HG03135 (cell line): ENCODE measurements at regions not wholly inside any gene's neighbourhood (a gene's known extent, or its start where the extent isn't known, plus 50 kb on each side); places are given as distances from the start of the nearest gene placed in this dataset.
"Not testable (repeated sequence)": the region's sequence is repeated elsewhere in the genome, so short reads cannot be mapped to it uniquely, and the experiment has no call there.

Experiments
- ATAC-seq: cut with Tn5 transposase; IDR thresholded peaks from one replicate; pipeline ENCODE4 v1.9.1; 2021; ENCODE audit warnings: mild to moderate bottlenecking, moderate library complexity; ENCODE audit not compliant: unreplicated experiment

DNA sequence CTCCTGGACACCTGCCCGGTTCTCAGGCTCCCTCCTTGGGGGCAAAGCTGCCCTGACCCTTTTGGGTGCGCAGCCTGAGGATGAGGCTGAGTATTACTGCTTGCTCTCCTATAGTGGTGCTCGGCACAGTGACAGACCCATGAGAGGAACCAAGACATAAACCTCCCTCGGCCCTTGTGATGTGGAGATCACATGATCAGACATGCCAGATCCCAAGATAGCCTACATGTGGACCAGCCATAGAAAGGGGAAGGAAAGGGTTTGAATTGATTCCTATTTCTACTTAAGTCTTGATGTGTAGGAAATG is 125.3 kb downstream of the VPREB1 start:
- no peak for ATAC-seq

- ATAC-seq, result no peak
Observed at GRCh38 chr22:22371031-22371541, 126.5 kb downstream of the VPREB1 start.

DNA sequence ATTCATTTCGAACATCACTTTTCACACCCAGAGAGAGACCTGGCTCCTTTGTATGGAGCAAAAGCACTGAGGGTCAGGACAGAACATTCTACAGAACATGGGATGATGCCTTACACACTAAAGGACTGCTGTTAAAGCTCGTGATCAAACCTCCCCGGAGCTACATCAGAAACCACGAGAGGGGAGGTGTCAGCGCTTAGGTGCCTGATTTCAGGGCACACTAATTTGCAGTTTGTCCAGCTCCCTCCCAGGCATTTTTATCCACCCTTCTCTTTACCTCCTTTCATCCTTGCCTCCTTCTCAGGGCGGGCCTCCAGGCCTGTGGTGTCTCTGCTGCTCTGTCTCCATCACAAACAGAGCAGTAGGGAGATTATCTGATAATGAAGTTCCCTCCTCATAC is 127.5 kb downstream of the VPREB1 start:
- ATAC-seq, result no peak

- no peak for ATAC-seq
Observed at GRCh38 chr22:22374163-22374562, 129.6 kb downstream of the VPREB1 start.

- ATAC-seq, result no peak
Observed at GRCh38 chr22:22374579-22374978, 130.0 kb downstream of the VPREB1 start.

DNA sequence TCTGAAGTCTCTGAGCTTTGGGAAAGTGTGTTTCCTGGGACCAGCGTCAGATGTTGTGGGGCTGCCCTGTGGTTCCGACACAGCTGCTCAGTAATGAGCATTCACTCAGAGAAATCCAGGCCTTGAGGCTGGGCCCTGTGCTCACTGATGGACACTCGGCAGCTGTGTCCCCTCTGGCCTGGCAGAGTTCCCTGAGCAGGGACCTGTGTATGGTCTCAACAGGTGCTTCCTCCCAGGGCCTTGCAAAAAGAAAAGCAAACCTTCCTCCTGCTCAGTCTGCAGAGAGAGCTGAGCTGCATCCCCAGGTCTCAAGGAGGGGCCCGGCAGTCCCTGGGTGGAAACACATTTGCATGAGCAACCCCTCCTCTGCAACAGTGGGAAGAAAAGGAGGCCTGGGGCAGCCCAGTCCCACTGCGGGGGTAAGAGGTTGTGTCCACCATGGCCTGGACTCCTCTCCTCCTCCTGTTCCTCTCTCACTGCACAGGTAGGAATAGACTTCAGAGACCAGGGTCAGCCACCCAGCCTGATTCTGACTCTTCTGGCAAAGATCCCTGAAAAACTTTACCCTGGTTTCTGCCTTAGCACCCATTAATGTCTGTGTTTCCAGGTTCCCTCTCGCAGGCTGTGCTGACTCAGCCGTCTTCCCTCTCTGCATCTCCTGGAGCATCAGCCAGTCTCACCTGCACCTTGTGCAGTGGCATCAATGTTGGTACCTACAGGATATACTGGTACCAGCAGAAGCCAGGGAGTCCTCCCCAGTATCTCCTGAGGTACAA is 131.2 kb downstream of the VPREB1 start:
- no peak for ATAC-seq

DNA sequence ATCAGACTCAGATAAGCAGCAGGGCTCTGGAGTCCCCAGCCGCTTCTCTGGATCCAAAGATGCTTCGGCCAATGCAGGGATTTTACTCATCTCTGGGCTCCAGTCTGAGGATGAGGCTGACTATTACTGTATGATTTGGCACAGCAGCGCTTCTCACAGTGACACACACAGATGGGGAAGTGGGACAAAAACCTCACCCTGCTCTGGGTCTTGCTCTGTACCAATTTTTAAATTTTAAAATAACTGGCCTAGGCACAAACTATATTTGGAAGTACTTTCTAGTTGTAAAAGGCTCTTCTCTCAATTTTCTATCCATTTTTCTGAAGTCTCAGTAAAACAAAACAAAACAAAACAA is 131.7 kb downstream of the VPREB1 start:
- no peak for ATAC-seq

DNA sequence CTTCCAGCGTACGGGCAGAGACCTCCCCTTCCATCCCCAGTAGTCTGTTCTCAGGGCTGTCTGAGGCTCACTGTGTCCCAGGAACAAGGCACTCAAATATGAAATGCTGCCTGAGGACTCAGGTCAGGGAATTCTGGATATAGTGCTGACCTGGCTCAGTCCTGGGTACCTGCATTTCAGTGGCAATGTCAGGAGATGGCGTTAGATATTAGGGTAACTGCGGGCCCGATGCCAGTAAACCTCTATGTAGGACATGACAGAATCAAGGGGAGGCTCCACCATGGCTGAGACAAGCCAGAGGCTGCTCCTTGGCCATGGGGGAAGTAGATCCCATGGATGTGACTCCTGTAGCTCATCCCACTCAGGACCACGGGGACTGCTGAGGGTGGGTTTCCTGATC is 131.7 kb downstream of the ZNF280B start:
- not testable (repeated sequence) for ATAC-seq

GRCh38 chr22:22377335-22377734 is 131.2 kb downstream of the ZNF280B start:
- no peak for ATAC-seq

- no peak for ATAC-seq
Observed at GRCh38 chr22:22378446-22379415, 129.8 kb downstream of the ZNF280B start.

GRCh38 chr22:22380098-22381030 is 128.2 kb downstream of the ZNF280B start:
- ATAC-seq, result no peak

- ATAC-seq, result not testable (repeated sequence)
Observed at GRCh38 chr22:22381292-22381691, 127.2 kb downstream of the ZNF280B start.

- no peak for ATAC-seq
Observed at GRCh38 chr22:22384267-22384666, 124.3 kb downstream of the ZNF280B start.

GRCh38 chr22:22384668-22385244 is 123.8 kb downstream of the ZNF280B start:
- no peak for ATAC-seq

DNA sequence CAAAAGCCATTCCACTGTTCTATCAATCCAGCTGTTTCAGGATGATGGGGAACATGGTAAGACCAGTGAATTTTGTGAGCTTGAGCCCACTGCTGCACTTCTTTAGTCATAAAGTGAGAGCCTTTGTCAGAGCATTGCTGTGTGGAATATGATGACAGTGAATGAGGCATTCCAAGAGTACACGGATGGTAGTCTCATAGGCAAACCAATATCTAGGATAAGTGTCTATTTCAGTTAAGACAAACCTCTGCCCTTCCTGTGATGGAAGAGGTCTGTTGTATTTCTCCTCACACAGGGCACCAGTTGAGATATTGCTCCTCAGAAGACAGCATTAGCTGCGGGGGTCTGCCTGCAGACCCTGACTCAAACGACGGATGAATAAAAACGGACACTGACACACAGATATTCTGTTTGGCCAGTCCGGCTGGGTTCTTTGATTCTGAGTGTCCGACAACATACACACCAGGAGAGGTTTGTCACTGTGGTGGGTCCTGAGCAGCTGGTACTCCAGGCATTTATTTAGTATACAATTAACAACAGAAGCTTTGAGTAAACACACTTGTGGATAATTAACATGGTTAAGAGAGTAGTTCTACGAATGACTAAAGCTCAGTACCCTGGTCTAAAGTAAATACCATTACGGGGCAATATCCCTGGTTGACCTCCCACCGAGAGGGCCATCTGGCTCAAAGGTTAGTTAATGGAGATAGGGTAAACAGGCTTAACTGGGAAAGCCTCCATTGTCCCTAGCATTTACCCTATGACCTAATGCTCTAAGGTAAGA is 121.7 kb downstream of the ZNF280B start:
- no peak for ATAC-seq

DNA sequence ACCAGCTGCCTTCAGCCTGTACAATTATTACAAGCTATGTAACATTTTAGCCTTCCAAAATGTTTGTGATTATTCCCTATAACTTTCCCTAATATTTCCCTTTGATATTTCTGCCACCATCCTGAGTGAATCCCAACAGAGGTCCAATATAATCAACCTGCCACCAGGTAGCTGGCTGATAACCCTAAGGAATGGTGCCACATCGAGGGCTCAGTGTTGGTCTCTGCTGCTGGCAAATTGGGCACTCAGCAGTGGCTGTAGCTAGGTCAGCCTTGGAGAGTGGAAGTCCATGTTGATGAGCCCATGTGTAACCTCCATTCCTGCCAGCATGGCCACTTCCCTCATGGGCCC is 121.2 kb downstream of the ZNF280B start:
- ATAC-seq, result no peak

GRCh38 chr22:22388090-22388489 is 120.5 kb downstream of the ZNF280B start:
- no peak for ATAC-seq

DNA sequence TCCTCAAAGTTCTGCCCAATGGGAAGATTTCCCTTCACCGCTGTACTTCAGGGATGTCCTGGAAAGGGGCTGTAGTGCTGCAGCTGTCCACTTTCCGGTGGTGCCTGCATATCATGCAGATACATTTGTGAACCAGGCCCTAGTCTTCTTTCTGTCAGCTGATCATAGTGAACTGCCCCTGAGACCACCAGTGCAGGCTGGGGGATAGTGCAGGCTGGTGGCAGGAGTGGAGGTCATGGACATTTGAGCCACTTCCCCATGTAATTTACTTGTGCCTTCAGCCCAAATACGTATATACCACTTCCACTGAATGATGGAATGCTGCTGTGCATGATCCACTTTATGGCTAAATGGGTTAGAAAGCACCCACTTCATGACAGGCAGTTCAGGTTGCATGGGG is 120.0 kb downstream of the ZNF280B start:
- no peak for ATAC-seq

- no peak for ATAC-seq
Observed at GRCh38 chr22:22389467-22389866, 119.1 kb downstream of the ZNF280B start.

DNA sequence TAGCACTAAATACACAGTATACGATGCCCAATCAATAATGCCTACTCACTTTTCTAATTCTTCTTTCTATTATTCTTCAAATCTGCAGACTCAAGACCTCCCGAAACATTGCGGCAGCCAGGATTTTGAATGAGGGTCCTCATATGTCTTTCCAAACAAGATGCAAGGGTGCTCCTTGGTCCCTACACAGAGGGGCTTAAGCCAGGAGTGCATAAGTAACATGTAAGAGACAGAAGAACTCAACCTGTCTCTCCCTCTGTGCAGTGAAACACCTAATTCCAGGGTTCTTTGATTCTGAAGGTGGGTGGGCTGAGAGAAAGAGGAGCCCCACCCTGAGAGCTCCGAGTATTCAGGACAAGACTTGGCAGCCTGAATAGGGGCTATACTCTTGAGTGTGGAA is 117.6 kb downstream of the ZNF280B start:
- ATAC-seq, result no peak
